Gastrocnemius medialis (tissue), 4 donors: ENCODE measurements at regions not wholly inside any gene's neighbourhood (a gene's known extent, or its start where the extent isn't known, plus 50 kb on each side); places are given as distances from the start of the nearest gene placed in this dataset.

ENCODE experiments used
- POLR2A ChIP-seq, 2 donors: fragments of 450-650 bp; IDR thresholded peaks; one replicate each; pipeline ENCODE4 v1.6.1; 2017; ENCODE audit warnings: antibody characterized with exemption in 2 of 2, mild to moderate bottlenecking in 2 of 2, moderate library complexity in 2 of 2
- TF ChIP-seq, protein P1 (sequence below), 5 experiments: fragments of 450-650 bp in 3 of 5; fragments of 200-600 bp in 2 of 5; sonication (generic) in 2 of 5; IDR thresholded peaks in 4 of 5; conservative IDR thresholded peaks in 1 of 5; 1 replicate in 4 of 5; 2 replicates in 1 of 5; pipeline ENCODE4 v1.5.1; 2016 to 2019; ENCODE audit warnings: antibody characterized with exemption in 5 of 5, mild to moderate bottlenecking in 3 of 5, moderate library complexity in 3 of 5

DNA sequence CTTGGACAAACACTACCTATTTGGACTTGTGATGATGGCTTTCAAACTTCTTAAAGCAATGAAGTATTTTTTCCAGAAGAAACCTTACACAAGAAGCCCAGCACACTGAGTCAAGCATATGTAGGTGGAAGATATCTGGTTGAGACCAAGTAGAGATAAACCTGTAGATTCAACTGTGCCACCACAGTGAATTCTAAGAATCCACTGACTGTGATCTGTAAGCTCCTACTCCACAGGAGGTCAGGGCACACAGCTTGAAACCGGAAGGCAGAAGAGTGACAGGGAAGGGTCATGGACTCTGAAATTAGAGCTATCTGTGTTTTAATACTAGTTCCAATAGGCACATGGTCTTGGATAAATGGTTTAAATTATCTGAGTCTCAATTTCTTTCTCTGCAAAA lies 404.5 kb downstream of the ETS1 start:
- TF ChIP-seq POLR2A (IDR thresholded peaks at IDR 0.05) = no peak
- TF ChIP-seq, protein P1, sequence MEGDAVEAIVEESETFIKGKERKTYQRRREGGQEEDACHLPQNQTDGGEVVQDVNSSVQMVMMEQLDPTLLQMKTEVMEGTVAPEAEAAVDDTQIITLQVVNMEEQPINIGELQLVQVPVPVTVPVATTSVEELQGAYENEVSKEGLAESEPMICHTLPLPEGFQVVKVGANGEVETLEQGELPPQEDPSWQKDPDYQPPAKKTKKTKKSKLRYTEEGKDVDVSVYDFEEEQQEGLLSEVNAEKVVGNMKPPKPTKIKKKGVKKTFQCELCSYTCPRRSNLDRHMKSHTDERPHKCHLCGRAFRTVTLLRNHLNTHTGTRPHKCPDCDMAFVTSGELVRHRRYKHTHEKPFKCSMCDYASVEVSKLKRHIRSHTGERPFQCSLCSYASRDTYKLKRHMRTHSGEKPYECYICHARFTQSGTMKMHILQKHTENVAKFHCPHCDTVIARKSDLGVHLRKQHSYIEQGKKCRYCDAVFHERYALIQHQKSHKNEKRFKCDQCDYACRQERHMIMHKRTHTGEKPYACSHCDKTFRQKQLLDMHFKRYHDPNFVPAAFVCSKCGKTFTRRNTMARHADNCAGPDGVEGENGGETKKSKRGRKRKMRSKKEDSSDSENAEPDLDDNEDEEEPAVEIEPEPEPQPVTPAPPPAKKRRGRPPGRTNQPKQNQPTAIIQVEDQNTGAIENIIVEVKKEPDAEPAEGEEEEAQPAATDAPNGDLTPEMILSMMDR (IDR thresholded peaks at IDR 0.05 in 4 of 5, conservative IDR thresholded peaks at IDR 0.05 in 1 of 5) = no peak
